RKO (cell line): ENCODE measurements at regions not wholly inside any gene's neighbourhood (a gene's known extent, or its start where the extent isn't known, plus 50 kb on each side); places are given as distances from the start of the nearest gene placed in this dataset.

ENCODE experiments used
- DNase-seq: peaks from one replicate; pipeline ENCODE4 v3.0.0-alpha.2; 2016; ENCODE audit warnings: low spot score

GRCh38 chr5:19352120-19352519 is 635.9 kb downstream of the CDH18 start:
- no peak for DNase-seq

GRCh38 chr5:19369048-19369447 is 619.0 kb downstream of the CDH18 start:
- DNase-seq = no peak

- no peak for DNase-seq
Observed at GRCh38 chr5:19369561-19369960, 618.4 kb downstream of the CDH18 start.

- DNase-seq = no peak
Observed at GRCh38 chr5:19370655-19371386, 617.2 kb downstream of the CDH18 start.

- DNase-seq = no peak
Observed at GRCh38 chr5:19388391-19388790, 599.6 kb downstream of the CDH18 start.

- no peak for DNase-seq
Observed at GRCh38 chr5:19401032-19401431, 587.0 kb downstream of the CDH18 start.

GRCh38 chr5:19406576-19407365 is 581.2 kb downstream of the CDH18 start:
- no peak for DNase-seq

- DNase-seq = no peak
Observed at GRCh38 chr5:19408149-19408548, 579.9 kb downstream of the CDH18 start.

GRCh38 chr5:19411936-19412335 is 576.1 kb downstream of the CDH18 start:
- no peak for DNase-seq
